ENCODE measurements at regions not wholly inside any gene's neighbourhood (a gene's known extent, or its start where the extent isn't known, plus 50 kb on each side); places are given as distances from the start of the nearest gene placed in this dataset.
A peak's percentile ranks its signal among the peaks of the same experiment; 100 is the strongest.

- TF ChIP-seq, protein P1, sequence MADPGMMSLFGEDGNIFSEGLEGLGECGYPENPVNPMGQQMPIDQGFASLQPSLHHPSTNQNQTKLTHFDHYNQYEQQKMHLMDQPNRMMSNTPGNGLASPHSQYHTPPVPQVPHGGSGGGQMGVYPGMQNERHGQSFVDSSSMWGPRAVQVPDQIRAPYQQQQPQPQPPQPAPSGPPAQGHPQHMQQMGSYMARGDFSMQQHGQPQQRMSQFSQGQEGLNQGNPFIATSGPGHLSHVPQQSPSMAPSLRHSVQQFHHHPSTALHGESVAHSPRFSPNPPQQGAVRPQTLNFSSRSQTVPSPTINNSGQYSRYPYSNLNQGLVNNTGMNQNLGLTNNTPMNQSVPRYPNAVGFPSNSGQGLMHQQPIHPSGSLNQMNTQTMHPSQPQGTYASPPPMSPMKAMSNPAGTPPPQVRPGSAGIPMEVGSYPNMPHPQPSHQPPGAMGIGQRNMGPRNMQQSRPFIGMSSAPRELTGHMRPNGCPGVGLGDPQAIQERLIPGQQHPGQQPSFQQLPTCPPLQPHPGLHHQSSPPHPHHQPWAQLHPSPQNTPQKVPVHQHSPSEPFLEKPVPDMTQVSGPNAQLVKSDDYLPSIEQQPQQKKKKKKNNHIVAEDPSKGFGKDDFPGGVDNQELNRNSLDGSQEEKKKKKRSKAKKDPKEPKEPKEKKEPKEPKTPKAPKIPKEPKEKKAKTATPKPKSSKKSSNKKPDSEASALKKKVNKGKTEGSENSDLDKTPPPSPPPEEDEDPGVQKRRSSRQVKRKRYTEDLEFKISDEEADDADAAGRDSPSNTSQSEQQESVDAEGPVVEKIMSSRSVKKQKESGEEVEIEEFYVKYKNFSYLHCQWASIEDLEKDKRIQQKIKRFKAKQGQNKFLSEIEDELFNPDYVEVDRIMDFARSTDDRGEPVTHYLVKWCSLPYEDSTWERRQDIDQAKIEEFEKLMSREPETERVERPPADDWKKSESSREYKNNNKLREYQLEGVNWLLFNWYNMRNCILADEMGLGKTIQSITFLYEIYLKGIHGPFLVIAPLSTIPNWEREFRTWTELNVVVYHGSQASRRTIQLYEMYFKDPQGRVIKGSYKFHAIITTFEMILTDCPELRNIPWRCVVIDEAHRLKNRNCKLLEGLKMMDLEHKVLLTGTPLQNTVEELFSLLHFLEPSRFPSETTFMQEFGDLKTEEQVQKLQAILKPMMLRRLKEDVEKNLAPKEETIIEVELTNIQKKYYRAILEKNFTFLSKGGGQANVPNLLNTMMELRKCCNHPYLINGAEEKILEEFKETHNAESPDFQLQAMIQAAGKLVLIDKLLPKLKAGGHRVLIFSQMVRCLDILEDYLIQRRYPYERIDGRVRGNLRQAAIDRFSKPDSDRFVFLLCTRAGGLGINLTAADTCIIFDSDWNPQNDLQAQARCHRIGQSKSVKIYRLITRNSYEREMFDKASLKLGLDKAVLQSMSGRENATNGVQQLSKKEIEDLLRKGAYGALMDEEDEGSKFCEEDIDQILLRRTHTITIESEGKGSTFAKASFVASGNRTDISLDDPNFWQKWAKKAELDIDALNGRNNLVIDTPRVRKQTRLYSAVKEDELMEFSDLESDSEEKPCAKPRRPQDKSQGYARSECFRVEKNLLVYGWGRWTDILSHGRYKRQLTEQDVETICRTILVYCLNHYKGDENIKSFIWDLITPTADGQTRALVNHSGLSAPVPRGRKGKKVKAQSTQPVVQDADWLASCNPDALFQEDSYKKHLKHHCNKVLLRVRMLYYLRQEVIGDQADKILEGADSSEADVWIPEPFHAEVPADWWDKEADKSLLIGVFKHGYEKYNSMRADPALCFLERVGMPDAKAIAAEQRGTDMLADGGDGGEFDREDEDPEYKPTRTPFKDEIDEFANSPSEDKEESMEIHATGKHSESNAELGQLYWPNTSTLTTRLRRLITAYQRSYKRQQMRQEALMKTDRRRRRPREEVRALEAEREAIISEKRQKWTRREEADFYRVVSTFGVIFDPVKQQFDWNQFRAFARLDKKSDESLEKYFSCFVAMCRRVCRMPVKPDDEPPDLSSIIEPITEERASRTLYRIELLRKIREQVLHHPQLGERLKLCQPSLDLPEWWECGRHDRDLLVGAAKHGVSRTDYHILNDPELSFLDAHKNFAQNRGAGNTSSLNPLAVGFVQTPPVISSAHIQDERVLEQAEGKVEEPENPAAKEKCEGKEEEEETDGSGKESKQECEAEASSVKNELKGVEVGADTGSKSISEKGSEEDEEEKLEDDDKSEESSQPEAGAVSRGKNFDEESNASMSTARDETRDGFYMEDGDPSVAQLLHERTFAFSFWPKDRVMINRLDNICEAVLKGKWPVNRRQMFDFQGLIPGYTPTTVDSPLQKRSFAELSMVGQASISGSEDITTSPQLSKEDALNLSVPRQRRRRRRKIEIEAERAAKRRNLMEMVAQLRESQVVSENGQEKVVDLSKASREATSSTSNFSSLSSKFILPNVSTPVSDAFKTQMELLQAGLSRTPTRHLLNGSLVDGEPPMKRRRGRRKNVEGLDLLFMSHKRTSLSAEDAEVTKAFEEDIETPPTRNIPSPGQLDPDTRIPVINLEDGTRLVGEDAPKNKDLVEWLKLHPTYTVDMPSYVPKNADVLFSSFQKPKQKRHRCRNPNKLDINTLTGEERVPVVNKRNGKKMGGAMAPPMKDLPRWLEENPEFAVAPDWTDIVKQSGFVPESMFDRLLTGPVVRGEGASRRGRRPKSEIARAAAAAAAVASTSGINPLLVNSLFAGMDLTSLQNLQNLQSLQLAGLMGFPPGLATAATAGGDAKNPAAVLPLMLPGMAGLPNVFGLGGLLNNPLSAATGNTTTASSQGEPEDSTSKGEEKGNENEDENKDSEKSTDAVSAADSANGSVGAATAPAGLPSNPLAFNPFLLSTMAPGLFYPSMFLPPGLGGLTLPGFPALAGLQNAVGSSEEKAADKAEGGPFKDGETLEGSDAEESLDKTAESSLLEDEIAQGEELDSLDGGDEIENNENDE (IDR thresholded peaks at IDR 0.05; ENCODE audit: insufficient replicate concordance, low read length) = no peak
- TF ChIP-seq SP2 (IDR thresholded peaks at IDR 0.05; ENCODE audit: low read length) = no peak
- TF ChIP-seq NRF1 (IDR thresholded peaks at IDR 0.05; ENCODE audit: low read depth, low read length) = no peak
- no peak for TF ChIP-seq SIX5 (IDR thresholded peaks at IDR 0.05; ENCODE audit: low read depth, low read length)
- TF ChIP-seq MAX (IDR thresholded peaks at IDR 0.05) = peak; percentile 51; the same call in 1 of the 2 replicates
- no peak for TF ChIP-seq SUZ12 (IDR thresholded peaks at IDR 0.05; ENCODE audit: low read length)
- TF ChIP-seq BCL11A (IDR thresholded peaks at IDR 0.05; ENCODE audit: low read depth in 2 of 2, low read length in 2 of 2) = no peak
Measured at GRCh38 chr3:118477768-118478167, 556.9 kb downstream of the IGSF11 start (continued).
